GM18951 (cell line): ENCODE measurements at regions not wholly inside any gene's neighbourhood (a gene's known extent, or its start where the extent isn't known, plus 50 kb on each side); places are given as distances from the start of the nearest gene placed in this dataset.

Experiments used
- POLR2A ChIP-seq: IDR thresholded peaks from 4 replicates; pipeline ENCODE4 v1.6.1; 2011; ENCODE audit warnings: mild to moderate bottlenecking; ENCODE audit not compliant: insufficient read length, insufficient read depth; ENCODE audit errors: extremely low read depth
- in situ Hi-C: fragments of 300-500 bp; cut with MboI; formaldehyde crosslinking; loops from one replicate; pipeline ENCODE4 v1.12.0; 2022; ENCODE audit warnings: low sequenced_read_pairs, mixed read lengths, inconsistent platforms; ENCODE audit not compliant: unreplicated experiment

DNA sequence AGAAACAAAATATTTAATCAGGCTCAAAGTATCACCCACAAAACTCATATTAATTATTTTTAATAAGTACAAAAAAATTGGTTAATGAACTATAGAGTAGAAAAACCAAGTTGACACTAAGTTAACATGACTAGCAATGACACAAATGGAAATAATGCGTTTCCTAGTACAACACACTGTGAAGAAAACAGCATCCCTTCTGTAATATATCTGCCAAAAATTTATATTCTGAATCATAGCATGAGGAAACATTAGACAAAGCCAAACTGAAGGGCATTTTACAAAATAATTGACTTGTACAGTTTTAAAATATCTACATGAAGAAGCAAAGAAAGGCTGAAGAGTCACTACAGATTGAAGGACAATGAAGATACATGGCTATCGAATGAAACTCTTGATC is 477.6 kb upstream of the INTU start:
- in situ Hi-C loops: no loop called here
- no peak for TF ChIP-seq POLR2A

GRCh38 chr4:127155555-127155954 is 477.2 kb upstream of the INTU start:
- in situ Hi-C loops: no loop called here
- no peak for TF ChIP-seq POLR2A

- TF ChIP-seq POLR2A: no peak
- in situ Hi-C loops: no loop called here
Measured at GRCh38 chr4:127162741-127163140, 470.0 kb upstream of the INTU start.

GRCh38 chr4:127165971-127166370 is 466.8 kb upstream of the INTU start:
- in situ Hi-C loops: no loop called here
- no peak for TF ChIP-seq POLR2A

- in situ Hi-C loops: no loop called here
Measured at GRCh38 chr4:127174201-127174600, 458.6 kb upstream of the INTU start.

DNA sequence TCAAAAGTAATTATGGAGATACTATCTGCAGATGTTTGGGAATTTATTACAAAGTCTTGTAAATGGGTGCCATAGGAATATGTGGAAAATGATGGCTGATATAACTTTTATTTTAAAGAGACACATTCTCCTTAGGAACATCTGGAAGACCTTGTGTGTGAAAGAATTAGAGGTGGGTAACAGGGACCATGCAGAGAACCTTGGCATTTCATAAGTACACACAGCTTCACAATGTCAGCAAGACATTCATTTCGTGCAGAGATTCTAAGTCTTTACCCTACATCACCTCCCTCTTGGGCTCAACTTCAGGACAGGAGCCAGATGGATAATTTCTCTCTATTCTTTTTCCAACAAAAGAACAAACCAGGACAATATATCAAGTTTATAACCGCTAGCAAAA is 458.1 kb upstream of the INTU start:
- in situ Hi-C loops: no loop called here
- TF ChIP-seq POLR2A: no peak

More at GRCh38 chr4:127174201-127174600, 458.6 kb upstream of the INTU start:
- TF ChIP-seq POLR2A: no peak

- in situ Hi-C loops: no loop called here
- TF ChIP-seq POLR2A: no peak
Measured at GRCh38 chr4:127179256-127180087, 453.3 kb upstream of the INTU start.

- no peak for TF ChIP-seq POLR2A
Measured at GRCh38 chr4:127181001-127181400, 451.8 kb upstream of the INTU start.

GRCh38 chr4:127182687-127183086 is 450.1 kb upstream of the INTU start:
- TF ChIP-seq POLR2A: no peak
- in situ Hi-C loops: no loop called here

More at GRCh38 chr4:127181001-127181400, 451.8 kb upstream of the INTU start:
- in situ Hi-C loops: no loop called here

DNA sequence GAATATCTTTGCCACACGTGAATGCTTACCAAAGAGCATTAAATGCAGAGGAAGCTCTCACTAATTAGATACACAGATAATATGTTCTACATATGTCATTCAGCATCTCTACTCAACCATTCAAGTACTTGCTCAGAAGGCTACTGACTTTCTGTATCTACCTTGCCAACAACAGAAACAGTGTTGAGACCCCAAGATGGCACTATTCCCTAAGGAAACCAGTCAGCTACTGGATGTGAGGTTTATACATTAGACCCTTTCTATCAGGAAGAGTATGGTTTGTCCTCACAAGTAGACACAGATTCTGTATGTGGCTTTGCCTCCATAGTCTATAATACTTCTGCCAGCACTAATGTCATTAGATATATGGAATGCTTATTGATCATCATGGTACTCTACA is 443.9 kb upstream of the INTU start:
- in situ Hi-C loops: no loop called here

DNA sequence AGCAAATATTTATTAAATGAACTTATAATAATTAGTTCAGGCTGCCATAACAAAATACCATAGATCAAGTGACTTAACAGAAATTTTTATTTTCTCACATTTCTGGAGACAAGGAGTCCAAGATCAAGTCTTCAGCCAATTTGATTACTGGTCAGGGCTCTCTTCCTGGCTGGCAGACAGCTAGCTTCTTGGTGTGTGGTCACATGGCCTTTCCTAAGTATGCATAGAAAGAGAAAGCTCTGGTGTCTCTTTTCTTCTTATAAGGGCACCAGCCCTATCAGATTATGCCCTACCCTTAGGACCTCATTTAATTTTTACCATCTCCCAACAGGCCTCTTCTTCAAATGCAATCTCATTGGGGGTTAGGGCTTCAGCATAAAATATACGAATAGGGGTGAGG is 438.5 kb upstream of the INTU start:
- TF ChIP-seq POLR2A: no peak
- in situ Hi-C loops: no loop called here

More for the DNA sequence above, 443.9 kb upstream of the INTU start:
- no peak for TF ChIP-seq POLR2A

DNA sequence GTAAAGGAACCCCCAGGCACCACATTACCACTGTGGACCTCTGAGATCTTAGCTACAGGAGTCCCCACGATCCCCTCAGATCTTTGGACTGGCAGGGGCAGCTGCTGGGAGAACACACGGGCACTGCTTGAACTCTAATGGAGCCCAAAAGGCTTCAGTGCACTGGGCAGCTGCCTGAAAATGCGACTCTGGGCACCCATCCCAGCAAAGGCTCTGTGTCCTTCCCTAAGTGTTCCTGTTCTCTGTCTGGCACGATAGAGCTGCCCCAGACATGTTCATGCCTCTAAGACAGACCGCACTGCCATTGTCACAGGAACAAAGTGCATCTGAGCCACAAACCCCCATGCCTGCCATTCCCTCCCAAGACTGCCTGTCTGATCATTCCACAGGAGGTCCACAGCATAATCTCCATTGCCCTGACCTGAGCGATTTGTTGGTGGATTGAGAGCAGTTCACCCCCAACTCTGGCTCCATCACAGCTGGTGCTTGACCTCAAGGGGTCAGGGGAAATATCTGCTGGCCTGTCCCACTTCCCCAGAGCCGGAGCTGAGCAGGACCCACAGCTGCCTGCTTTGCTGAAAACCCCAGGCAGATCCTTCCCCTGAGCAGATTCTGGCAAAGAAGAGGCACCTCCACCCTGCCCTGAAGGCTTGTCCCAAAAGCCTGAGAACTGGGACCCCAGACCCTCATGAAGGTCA is 436.0 kb upstream of the INTU start:
- no peak for TF ChIP-seq POLR2A
- in situ Hi-C loops: no loop called here

- in situ Hi-C loops: no loop called here
- no peak for TF ChIP-seq POLR2A
Measured at GRCh38 chr4:127203562-127204200, 429.1 kb upstream of the INTU start.

GRCh38 chr4:127204322-127204721 is 428.4 kb upstream of the INTU start:
- no peak for TF ChIP-seq POLR2A
- in situ Hi-C loops: no loop called here

- TF ChIP-seq POLR2A: no peak
- in situ Hi-C loops: no loop called here
Measured at GRCh38 chr4:127209580-127210095, 423.1 kb upstream of the INTU start.
